MM.1S (cell line): ENCODE measurements at regions not wholly inside any gene's neighbourhood (a gene's known extent, or its start where the extent isn't known, plus 50 kb on each side); places are given as distances from the start of the nearest gene placed in this dataset.

Source experiments
- EZH2phosphoT487 ChIP-seq: fragments of 300-600 bp; sonication (generic); IDR thresholded peaks from 2 replicates; pipeline ENCODE4 v1.6.1; 2018; ENCODE audit warnings: antibody characterized with exemption, low read length
- TF ChIP-seq, protein P1 (sequence below): fragments of 300-600 bp; sonication (generic); IDR thresholded peaks from 2 replicates; pipeline ENCODE4 v1.5.1; 2016; ENCODE audit warnings: antibody characterized with exemption, low read length, mixed read lengths

DNA sequence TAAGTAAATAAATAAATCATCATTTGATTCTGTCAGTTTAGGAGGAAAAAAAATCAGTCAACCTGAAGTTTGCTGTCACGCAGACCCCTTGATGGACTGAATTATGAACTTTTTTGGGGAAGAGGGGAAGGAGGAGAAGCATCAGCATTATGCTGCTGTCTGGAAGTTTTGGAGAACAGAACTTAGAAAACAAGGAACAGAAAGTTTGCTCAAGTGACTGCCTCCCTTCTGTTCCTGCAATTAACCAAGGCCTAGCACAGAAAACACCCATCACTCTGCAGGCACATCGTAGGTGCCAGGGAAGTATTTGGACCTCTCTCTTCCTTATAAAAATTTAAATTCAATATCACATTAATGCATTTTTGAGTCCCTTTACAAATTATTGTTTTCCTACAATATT lies 283.8 kb downstream of the VRK1 start:
- TF ChIP-seq, protein P1, sequence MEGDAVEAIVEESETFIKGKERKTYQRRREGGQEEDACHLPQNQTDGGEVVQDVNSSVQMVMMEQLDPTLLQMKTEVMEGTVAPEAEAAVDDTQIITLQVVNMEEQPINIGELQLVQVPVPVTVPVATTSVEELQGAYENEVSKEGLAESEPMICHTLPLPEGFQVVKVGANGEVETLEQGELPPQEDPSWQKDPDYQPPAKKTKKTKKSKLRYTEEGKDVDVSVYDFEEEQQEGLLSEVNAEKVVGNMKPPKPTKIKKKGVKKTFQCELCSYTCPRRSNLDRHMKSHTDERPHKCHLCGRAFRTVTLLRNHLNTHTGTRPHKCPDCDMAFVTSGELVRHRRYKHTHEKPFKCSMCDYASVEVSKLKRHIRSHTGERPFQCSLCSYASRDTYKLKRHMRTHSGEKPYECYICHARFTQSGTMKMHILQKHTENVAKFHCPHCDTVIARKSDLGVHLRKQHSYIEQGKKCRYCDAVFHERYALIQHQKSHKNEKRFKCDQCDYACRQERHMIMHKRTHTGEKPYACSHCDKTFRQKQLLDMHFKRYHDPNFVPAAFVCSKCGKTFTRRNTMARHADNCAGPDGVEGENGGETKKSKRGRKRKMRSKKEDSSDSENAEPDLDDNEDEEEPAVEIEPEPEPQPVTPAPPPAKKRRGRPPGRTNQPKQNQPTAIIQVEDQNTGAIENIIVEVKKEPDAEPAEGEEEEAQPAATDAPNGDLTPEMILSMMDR = no peak
- TF ChIP-seq EZH2phosphoT487 = no peak
